T-helper 2 cell (primary cell): ENCODE measurements at regions not wholly inside any gene's neighbourhood (a gene's known extent, or its start where the extent isn't known, plus 50 kb on each side); places are given as distances from the start of the nearest gene placed in this dataset.

ENCODE experiments used
- DNase-seq, 5 experiments: peaks; one replicate each; pipeline versions ENCODE4 v3.0.0 to v3.0.0-alpha.2; 2012 to 2022

- no peak for DNase-seq
These were observed 52.9 kb downstream of the FRMPD3 start for GRCh38 chrX:107502316-107502715.

- DNase-seq, result no peak
These were observed 54.6 kb downstream of the FRMPD3 start for GRCh38 chrX:107504006-107504405.

GRCh38 chrX:107505223-107505622 lies 55.8 kb downstream of the FRMPD3 start:
- DNase-seq, result no peak

DNA sequence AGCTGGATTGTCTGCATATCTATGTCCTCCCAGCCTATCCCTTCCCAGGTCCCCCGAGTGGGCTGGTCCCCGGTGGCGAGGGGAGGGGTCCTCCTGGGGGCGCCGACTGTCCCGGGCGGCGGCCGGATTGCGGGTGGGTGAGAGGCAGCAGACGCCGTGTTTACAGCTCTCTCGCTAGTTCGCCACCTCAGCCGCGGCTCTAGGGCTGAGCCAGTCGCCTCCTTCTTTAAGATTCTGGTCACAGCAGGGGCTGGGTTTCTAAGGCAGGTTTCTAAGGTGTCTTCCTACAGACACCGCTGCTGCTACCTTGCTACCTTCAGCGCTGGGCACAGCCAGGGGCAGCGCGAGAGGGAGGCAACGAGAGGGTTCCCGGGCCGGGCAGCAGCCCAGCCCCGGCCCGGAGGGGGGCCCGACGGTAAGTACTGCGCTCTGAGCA lies 57.2 kb downstream of the FRMPD3 start:
- DNase-seq, result no peak

- DNase-seq, result no peak
These were observed 57.8 kb downstream of the FRMPD3 start for GRCh38 chrX:107507093-107507743.

DNA sequence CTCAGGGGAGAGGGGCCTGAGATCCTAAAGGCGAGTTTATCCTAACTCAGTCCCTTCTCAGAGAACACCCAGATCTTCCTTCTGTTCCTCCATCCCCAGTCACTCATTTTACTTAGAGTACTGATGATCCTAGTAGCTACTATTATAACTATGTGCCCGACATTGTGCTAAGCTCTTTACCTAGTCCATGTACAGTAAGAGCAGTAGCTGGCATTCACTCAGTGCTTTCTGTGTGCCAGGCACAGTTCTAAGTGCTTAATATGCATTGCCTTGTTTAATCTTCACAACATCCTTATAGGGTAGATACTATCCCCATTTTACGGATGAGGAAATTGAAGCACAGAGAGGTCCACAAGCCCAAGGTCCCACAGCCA lies 58.3 kb downstream of the FRMPD3 start:
- no peak for DNase-seq

DNA sequence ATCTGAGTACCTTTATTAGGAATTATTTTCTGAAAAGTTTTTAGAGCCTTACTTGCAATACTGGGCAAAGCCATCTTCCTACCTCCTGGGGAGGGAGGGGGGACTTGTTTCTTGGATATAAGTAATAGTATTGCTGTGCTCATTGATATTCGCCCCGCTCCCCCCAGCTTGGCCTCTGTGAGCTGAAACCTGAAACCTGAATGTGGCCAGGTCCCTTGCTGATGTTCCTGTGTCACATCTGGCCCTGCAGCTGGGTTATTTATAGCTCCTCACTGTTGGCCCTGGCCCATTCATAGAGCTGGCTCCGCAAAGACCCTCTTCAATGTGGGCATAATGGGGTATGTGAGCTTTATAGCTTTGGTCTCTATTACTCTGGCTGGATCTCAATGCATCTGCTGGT lies 59.5 kb downstream of the FRMPD3 start:
- DNase-seq, result no peak

- DNase-seq, result no peak
These were observed 65.5 kb downstream of the FRMPD3 start for GRCh38 chrX:107514944-107515343.

DNA sequence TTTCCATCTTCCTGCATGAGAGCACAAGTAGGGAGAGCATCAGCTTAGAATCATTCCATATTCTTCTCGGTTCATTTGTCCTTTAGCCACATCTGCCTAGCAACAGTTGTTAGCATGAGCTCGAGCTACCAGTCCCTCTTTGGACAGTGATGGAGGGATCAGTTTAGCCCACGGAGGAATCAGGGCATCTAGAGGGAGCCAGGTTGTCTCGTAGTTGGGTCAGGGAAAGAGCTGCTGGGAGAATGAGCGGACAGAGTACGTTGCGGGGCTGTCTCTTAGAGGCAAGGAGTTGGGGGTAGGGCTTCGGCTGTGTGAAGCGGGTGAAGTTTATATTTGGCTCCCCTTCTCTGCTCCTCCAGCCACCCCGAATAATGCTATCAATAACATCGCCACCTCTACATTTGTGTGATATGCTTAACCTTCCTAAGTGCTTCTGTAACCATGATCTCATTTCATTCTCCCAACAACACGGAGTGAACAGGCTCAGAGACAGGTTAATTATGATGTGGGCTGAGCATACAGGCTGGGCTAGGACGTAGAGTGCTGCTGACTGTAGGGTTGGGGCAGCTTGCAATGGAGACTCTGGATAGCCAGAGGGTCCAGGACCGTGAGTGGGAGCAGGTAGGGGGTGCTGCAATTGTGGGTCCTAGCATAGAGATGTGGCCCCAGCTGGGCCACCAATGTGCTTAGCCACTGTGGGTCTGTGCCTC lies 72.6 kb downstream of the FRMPD3 start:
- DNase-seq, result no peak

- DNase-seq, result no peak
These were observed 73.4 kb downstream of the FRMPD3 start for GRCh38 chrX:107522901-107523300.

GRCh38 chrX:107526141-107526540 lies 76.7 kb downstream of the FRMPD3 start:
- no peak for DNase-seq

GRCh38 chrX:107530141-107530540 lies 80.7 kb downstream of the FRMPD3 start:
- no peak for DNase-seq

DNA sequence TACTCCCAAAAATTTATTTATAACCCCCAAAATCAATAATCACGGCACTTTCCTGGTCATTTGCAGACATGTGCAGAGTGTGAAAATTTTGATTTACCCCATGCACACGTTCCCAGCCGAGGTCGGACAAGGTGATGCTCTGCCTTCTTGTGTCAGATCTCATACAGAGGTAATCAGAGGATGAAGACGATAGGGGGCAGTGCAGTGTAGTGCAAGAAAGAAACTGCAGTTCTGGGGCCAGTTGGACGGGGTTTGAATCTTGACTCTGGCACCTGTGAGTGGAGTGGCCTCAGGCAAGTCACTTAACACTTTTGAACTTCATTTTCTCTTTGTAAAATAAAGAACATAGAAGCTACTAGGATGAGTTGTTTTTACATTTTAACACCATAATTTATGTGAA lies 88.4 kb downstream of the FRMPD3 start:
- DNase-seq, result peak in 2 of 5 experiments; percentile 6 to 51

DNA sequence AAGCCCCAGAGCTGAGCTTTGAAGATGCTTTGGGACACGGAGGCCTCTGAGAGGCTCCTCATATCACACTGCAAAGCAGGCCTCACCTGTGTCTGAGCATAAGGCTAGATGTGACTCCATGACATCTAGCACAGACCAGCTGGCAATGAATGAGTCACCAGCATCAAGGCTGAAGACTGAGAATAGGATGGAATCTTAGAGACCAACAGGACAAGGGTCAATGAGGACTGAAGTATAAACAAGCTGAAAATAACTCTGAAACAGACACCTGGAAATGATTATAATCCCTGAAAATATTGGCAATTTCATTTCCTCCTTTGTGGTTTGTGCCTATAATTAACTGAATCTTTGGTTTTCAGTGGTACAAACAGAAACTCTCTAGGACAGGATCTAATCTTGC lies 87.1 kb upstream of the PRPS1 start:
- no peak for DNase-seq

GRCh38 chrX:107542040-107542439 lies 86.3 kb upstream of the PRPS1 start:
- DNase-seq, result no peak

GRCh38 chrX:107542500-107542899 lies 85.8 kb upstream of the PRPS1 start:
- DNase-seq, result no peak

DNA sequence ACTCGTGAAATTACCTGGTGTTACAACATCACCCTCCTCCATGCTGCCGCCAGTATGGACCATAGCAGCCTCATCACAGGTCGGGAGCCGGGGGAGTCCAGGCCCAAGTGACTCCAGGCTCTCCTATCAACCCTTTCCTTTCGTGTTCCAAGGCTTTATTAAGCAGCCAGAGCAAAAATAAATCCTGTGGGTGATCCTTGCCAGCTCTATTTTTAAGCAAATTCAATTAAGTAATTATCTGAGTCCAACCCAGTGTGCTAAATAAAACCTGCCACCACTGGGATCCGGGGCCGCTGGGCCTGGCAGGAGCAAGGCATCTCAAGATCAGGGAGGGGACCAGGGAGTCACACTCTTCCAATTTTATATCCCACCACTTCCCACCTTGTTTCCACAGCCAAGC lies 80.7 kb upstream of the PRPS1 start:
- DNase-seq, result no peak

GRCh38 chrX:107548775-107549174 lies 79.5 kb upstream of the PRPS1 start:
- no peak for DNase-seq

- peak in 4 of 5 experiments; percentile 1 to 76 (median 17) for DNase-seq
These were observed 78.8 kb upstream of the PRPS1 start for GRCh38 chrX:107549504-107549903.

DNA sequence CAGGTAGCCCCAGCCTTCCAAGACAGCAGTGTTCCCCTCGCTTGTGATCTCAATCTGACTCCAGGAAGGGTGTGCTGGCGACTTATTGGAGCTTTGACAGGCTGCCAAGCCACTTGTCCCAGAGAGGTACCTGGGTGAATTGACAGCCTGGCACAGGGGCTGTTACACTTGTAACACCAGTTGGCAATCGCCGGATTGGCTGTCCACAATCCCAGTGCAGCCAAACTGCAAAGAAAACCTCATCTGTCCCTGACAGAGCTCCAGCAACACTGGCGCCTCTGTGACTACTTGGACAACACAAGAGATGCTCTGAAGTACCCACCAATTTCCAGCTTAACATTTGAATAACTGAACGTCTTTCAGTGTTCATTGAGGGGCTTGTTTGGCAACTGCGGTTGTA lies 76.8 kb upstream of the PRPS1 start:
- DNase-seq, result no peak

DNA sequence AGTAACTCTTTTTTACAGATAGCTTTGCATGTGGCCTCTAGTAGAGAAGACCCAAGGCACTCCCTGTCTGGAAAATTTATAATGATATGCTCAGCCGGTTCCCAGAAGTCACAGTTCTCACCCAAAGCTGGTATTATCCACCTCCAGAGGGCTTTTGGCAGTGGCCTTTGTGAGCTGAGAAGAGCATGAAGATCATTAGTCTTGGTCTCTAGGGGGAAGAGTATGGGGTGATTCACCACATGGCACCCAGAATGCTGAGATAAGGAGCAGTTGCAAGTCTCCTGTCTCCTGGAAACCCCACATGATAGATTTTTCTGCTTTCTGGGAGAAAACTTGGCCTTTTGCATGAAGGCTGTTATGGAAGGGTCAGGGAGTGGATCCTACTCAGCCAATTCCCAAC lies 75.4 kb upstream of the PRPS1 start:
- no peak for DNase-seq

GRCh38 chrX:107556967-107557366 lies 71.3 kb upstream of the PRPS1 start:
- peak in 1 of 5 experiments; percentile 32 for DNase-seq

- no peak for DNase-seq
These were observed 68.8 kb upstream of the PRPS1 start for GRCh38 chrX:107559506-107559905.

DNA sequence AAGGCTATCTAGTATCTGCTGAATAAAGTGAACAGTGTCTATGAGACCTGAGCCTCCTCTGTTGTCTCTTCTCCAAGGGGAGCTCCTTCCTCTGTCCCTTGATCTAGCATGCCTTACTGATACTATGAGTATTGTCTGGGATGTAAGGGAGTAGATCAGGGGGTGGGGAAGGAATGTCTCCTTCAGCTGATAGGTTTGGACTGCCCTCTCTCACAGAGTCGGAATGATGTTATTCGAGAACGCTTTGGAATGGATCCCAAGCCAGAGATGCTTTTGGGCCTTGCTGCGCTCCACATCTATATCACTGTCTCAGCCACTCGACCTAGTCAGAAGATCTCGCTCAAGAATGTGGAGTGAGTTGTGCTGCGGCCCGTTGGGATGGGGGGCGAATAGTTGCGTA lies 68.3 kb upstream of the PRPS1 start:
- no peak for DNase-seq

- no peak for DNase-seq
These were observed 67.3 kb upstream of the PRPS1 start for GRCh38 chrX:107560980-107561379.
